ENCODE measurements at regions not wholly inside any gene's neighbourhood (a gene's known extent, or its start where the extent isn't known, plus 50 kb on each side); places are given as distances from the start of the nearest gene placed in this dataset.
"Not testable (repeated sequence)": the region's sequence is repeated elsewhere in the genome, so short reads cannot be mapped to it uniquely, and the experiment has no call there.

GRCh38 chr4:189660722-189661360 is 279.8 kb upstream of the FRG1 start:
- Histone ChIP-seq H4K20me1 (ENCODE audit: control insufficient read depth, insufficient read depth, low read depth, low read length) (no peaks in the 10 kb centered on the region), H3K9me2 (replicated peaks; ENCODE audit: control insufficient read depth, low read length) (no peaks in the 10 kb centered on the region), H3K4me3 (ENCODE audit: low read length) (no peak overlapping the region), H3K27ac (ENCODE audit: low read depth, low read length) (no peak overlapping the region), H3K36me3 (ENCODE audit: control insufficient read depth, low read length) (no peaks in the 10 kb centered on the region), H3K27me3 (ENCODE audit: control insufficient read depth, low read length) (no peaks in the 10 kb centered on the region), H3K79me2 (ENCODE audit: control insufficient read depth, low read length) (no peaks in the 10 kb centered on the region), H3F3A (ENCODE audit: control insufficient read depth, insufficient read depth) (no peaks in the 10 kb centered on the region), H3K4me1 (ENCODE audit: control insufficient read depth, low read length) (peaks cover 3% of the 10 kb centered on the region), H3K9me3 (ENCODE audit: control insufficient read depth, insufficient read depth, low read length) (no peaks in the 10 kb centered on the region), H3K4me2 (ENCODE audit: low read length) (no peak overlapping the region)
- TF ChIP-seq CTCF (IDR thresholded peaks at IDR 0.05; ENCODE audit: low read depth, low read length, poor library complexity, severe bottlenecking) (no peak), EZH2phosphoT487 (IDR thresholded peaks at IDR 0.05; ENCODE audit: borderline replicate concordance, low read length) (no peak)

- Histone ChIP-seq H3K4me2 (ENCODE audit: low read length) (no peak overlapping the region), H3K36me3 (ENCODE audit: control insufficient read depth, low read length) (no peaks in the 10 kb centered on the region), H3K27ac (ENCODE audit: low read depth, low read length) (no peak overlapping the region), H3F3A (ENCODE audit: control insufficient read depth, insufficient read depth) (no peaks in the 10 kb centered on the region), H3K79me2 (ENCODE audit: control insufficient read depth, low read length) (no peaks in the 10 kb centered on the region), H4K20me1 (ENCODE audit: control insufficient read depth, insufficient read depth, low read depth, low read length) (no peaks in the 10 kb centered on the region), H3K4me1 (ENCODE audit: control insufficient read depth, low read length) (no peaks in the 10 kb centered on the region), H3K9me3 (ENCODE audit: control insufficient read depth, insufficient read depth, low read length) (no peaks in the 10 kb centered on the region), H3K4me3 (ENCODE audit: low read length) (no peak overlapping the region), H3K27me3 (ENCODE audit: control insufficient read depth, low read length) (no peaks in the 10 kb centered on the region), H3K9me2 (replicated peaks; ENCODE audit: control insufficient read depth, low read length) (no peaks in the 10 kb centered on the region)
- TF ChIP-seq CTCF (IDR thresholded peaks at IDR 0.05; ENCODE audit: low read depth, low read length, poor library complexity, severe bottlenecking) (no peak), EZH2phosphoT487 (IDR thresholded peaks at IDR 0.05; ENCODE audit: borderline replicate concordance, low read length) (no peak)
These were observed 275.9 kb upstream of the FRG1 start for GRCh38 chr4:189664693-189665250.

GRCh38 chr4:189665712-189666305 is 274.9 kb upstream of the FRG1 start:
- H3K36me3 ChIP-seq (ENCODE audit: control insufficient read depth, low read length); H3K27me3 ChIP-seq (ENCODE audit: control insufficient read depth, low read length); H3K79me2 ChIP-seq (ENCODE audit: control insufficient read depth, low read length); H3K4me2 ChIP-seq (ENCODE audit: low read length); H4K20me1 ChIP-seq (ENCODE audit: control insufficient read depth, insufficient read depth, low read depth, low read length); H3K27ac ChIP-seq (ENCODE audit: low read depth, low read length); H3K9me2 ChIP-seq (replicated peaks; ENCODE audit: control insufficient read depth, low read length); H3F3A ChIP-seq (ENCODE audit: control insufficient read depth, insufficient read depth); H3K4me1 ChIP-seq (ENCODE audit: control insufficient read depth, low read length); H3K4me3 ChIP-seq (ENCODE audit: low read length); H3K9me3 ChIP-seq (ENCODE audit: control insufficient read depth, insufficient read depth, low read length): not testable (repeated sequence)

GRCh38 chr4:189667386-189667785 is 273.3 kb upstream of the FRG1 start:
- H3K9me3 ChIP-seq (ENCODE audit: control insufficient read depth, insufficient read depth, low read length); H3K79me2 ChIP-seq (ENCODE audit: control insufficient read depth, low read length); H3F3A ChIP-seq (ENCODE audit: control insufficient read depth, insufficient read depth); H3K36me3 ChIP-seq (ENCODE audit: control insufficient read depth, low read length); H3K4me2 ChIP-seq (ENCODE audit: low read length); H4K20me1 ChIP-seq (ENCODE audit: control insufficient read depth, insufficient read depth, low read depth, low read length); H3K27me3 ChIP-seq (ENCODE audit: control insufficient read depth, low read length); H3K9me2 ChIP-seq (replicated peaks; ENCODE audit: control insufficient read depth, low read length); H3K4me1 ChIP-seq (ENCODE audit: control insufficient read depth, low read length); H3K27ac ChIP-seq (ENCODE audit: low read depth, low read length); H3K4me3 ChIP-seq (ENCODE audit: low read length): not testable (repeated sequence)

- not testable (repeated sequence) for H4K20me1 ChIP-seq (ENCODE audit: control insufficient read depth, insufficient read depth, low read depth, low read length); H3K4me3 ChIP-seq (ENCODE audit: low read length); H3F3A ChIP-seq (ENCODE audit: control insufficient read depth, insufficient read depth); H3K4me2 ChIP-seq (ENCODE audit: low read length); H3K4me1 ChIP-seq (ENCODE audit: control insufficient read depth, low read length); H3K36me3 ChIP-seq (ENCODE audit: control insufficient read depth, low read length); H3K27ac ChIP-seq (ENCODE audit: low read depth, low read length); H3K79me2 ChIP-seq (ENCODE audit: control insufficient read depth, low read length); H3K27me3 ChIP-seq (ENCODE audit: control insufficient read depth, low read length); H3K9me2 ChIP-seq (replicated peaks; ENCODE audit: control insufficient read depth, low read length); H3K9me3 ChIP-seq (ENCODE audit: control insufficient read depth, insufficient read depth, low read length)
These were observed 242.9 kb upstream of the FRG1 start for GRCh38 chr4:189697675-189698245.

- H3K4me2 ChIP-seq (ENCODE audit: low read length); H3F3A ChIP-seq (ENCODE audit: control insufficient read depth, insufficient read depth); H3K36me3 ChIP-seq (ENCODE audit: control insufficient read depth, low read length); H3K27ac ChIP-seq (ENCODE audit: low read depth, low read length); H3K79me2 ChIP-seq (ENCODE audit: control insufficient read depth, low read length); H4K20me1 ChIP-seq (ENCODE audit: control insufficient read depth, insufficient read depth, low read depth, low read length); H3K4me3 ChIP-seq (ENCODE audit: low read length); H3K4me1 ChIP-seq (ENCODE audit: control insufficient read depth, low read length); H3K9me2 ChIP-seq (replicated peaks; ENCODE audit: control insufficient read depth, low read length); H3K27me3 ChIP-seq (ENCODE audit: control insufficient read depth, low read length); H3K9me3 ChIP-seq (ENCODE audit: control insufficient read depth, insufficient read depth, low read length): not testable (repeated sequence)
These were observed 237.7 kb upstream of the FRG1 start for GRCh38 chr4:189703000-189703399.

Data from DOHH2 (cell line).